H1 (cell line): ENCODE measurements at regions not wholly inside any gene's neighbourhood (a gene's known extent, or its start where the extent isn't known, plus 50 kb on each side); places are given as distances from the start of the nearest gene placed in this dataset.

Experiments
- EP300 ChIP-seq, 2 experiments: IDR thresholded peaks; 1 replicate in 1 of 2; 2 replicates in 1 of 2; pipeline ENCODE4 v1.6.1; 2011 to 2012; ENCODE audit warnings: low read depth in 2 of 2, low read length in 2 of 2, mild to moderate bottlenecking in 2 of 2, borderline replicate concordance in 1 of 2, inconsistent platforms in 1 of 2, moderate library complexity in 1 of 2
- HDAC2 ChIP-seq, 2 experiments: fragments of 300-600 bp in 1 of 2; sonication (generic) in 1 of 2; IDR thresholded peaks; 2 replicates each; pipeline ENCODE4 v1.6.1; 2011 to 2012; ENCODE audit warnings: low read depth in 2 of 2, low read length in 2 of 2, mild to moderate bottlenecking in 2 of 2, moderate library complexity in 2 of 2, borderline replicate concordance in 1 of 2, inconsistent platforms in 1 of 2
- KDM1A ChIP-seq: fragments of 200-600, 300-600 bp; sonication (generic); IDR thresholded peaks from 2 replicates; pipeline ENCODE4 v1.7.1; 2016; ENCODE audit warnings: mild to moderate bottlenecking, low read length, borderline replicate concordance
- PHF8 ChIP-seq: fragments of 200-600 bp; sonication (generic); conservative IDR thresholded peaks from 2 replicates; pipeline ENCODE4 v1.7.1; 2012; ENCODE audit warnings: low read depth, mild to moderate bottlenecking, inconsistent platforms, low read length, moderate library complexity
- POLR2AphosphoS5 ChIP-seq: IDR thresholded peaks from 2 replicates; pipeline ENCODE4 v1.6.1; 2011; ENCODE audit warnings: low read depth, low read length
- RAD21 ChIP-seq, 2 experiments: IDR thresholded peaks in 1 of 2; conservative IDR thresholded peaks in 1 of 2; 2 replicates each; pipeline ENCODE4 v1.6.1; 2011; ENCODE audit warnings: low read depth in 2 of 2, low read length in 2 of 2, improper control_type of control experiment in 1 of 2, inconsistent platforms in 1 of 2, mild to moderate bottlenecking in 1 of 2, moderate library complexity in 1 of 2
- SAP30 ChIP-seq: fragments of 300-600 bp; sonication (generic); IDR thresholded peaks from 2 replicates; pipeline ENCODE4 v1.7.1; 2012; ENCODE audit warnings: low read length, moderate library complexity, mild to moderate bottlenecking, inconsistent platforms; ENCODE audit not compliant: insufficient read depth, insufficient replicate concordance
- SIRT6 ChIP-seq: IDR thresholded peaks from one replicate; pipeline ENCODE4 v1.7.1; 2012; ENCODE audit warnings: low read length, inconsistent platforms
- SRF ChIP-seq: IDR thresholded peaks from 2 replicates; pipeline ENCODE4 v1.6.1; 2011; ENCODE audit warnings: mild to moderate bottlenecking, low read depth, low read length, moderate library complexity

- TF ChIP-seq SAP30 (no peak), POLR2AphosphoS5 (no peak), HDAC2 (IDR thresholded peaks at IDR 0.05; ENCODE audit: borderline replicate concordance in 1 of 2, low read depth in 2 of 2, low read length in 2 of 2) (no peak), SIRT6 (no peak), SRF (no peak), KDM1A (no peak), PHF8 (no peak), RAD21 (IDR thresholded peaks at IDR 0.05 in 1 of 2, conservative IDR thresholded peaks at IDR 0.05 in 1 of 2; ENCODE audit: low read depth in 2 of 2, low read length in 2 of 2) (no peak; a peak in 1 of 4 replicates), EP300 (IDR thresholded peaks at IDR 0.05; ENCODE audit: borderline replicate concordance in 1 of 2, low read depth in 2 of 2, low read length in 2 of 2) (no peak)
Measured at GRCh38 chr16:85385463-85386331, 227.4 kb upstream of the GSE1 start (continued).
